ENCODE measurements at regions not wholly inside any gene's neighbourhood (a gene's known extent, or its start where the extent isn't known, plus 50 kb on each side); places are given as distances from the start of the nearest gene placed in this dataset.

DNA sequence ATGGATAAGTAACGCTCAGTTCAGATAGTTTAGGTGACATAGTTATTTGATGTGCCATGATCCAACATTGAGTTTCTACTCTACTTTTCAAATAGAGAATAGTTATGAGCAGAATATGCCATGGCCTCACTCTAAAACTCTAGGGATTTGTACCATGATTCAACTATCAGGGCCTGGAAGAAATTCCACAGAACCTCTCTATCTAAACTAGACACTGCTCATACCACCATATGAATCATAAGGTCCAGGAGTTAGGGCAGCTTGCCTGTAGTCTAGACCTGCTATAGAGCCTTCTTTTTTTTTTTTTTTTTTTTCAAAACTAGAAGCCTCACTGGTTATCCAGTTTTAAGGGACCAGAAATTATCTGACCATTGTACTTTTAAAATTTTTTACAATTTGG is 571.8 kb upstream of the IMPG1 start:
- TF ChIP-seq, protein P1, sequence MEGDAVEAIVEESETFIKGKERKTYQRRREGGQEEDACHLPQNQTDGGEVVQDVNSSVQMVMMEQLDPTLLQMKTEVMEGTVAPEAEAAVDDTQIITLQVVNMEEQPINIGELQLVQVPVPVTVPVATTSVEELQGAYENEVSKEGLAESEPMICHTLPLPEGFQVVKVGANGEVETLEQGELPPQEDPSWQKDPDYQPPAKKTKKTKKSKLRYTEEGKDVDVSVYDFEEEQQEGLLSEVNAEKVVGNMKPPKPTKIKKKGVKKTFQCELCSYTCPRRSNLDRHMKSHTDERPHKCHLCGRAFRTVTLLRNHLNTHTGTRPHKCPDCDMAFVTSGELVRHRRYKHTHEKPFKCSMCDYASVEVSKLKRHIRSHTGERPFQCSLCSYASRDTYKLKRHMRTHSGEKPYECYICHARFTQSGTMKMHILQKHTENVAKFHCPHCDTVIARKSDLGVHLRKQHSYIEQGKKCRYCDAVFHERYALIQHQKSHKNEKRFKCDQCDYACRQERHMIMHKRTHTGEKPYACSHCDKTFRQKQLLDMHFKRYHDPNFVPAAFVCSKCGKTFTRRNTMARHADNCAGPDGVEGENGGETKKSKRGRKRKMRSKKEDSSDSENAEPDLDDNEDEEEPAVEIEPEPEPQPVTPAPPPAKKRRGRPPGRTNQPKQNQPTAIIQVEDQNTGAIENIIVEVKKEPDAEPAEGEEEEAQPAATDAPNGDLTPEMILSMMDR (IDR thresholded peaks at IDR 0.05; ENCODE audit: poor library complexity): no peak
- no peak for TF ChIP-seq EZH2 (IDR thresholded peaks at IDR 0.05; ENCODE audit: borderline replicate concordance)

Data from hepatocyte (in vitro differentiated cells).